K562 (cell line): ENCODE measurements at regions not wholly inside any gene's neighbourhood (a gene's known extent, or its start where the extent isn't known, plus 50 kb on each side); places are given as distances from the start of the nearest gene placed in this dataset.

Source experiments
- ATAC-seq: fragments of 200-7000 bp; cut with Tn5 transposase; 3 replicates; pipeline ENCODE4 v1.9.1; 2020; ENCODE audit warnings: moderate library complexity
- BruUV-seq: library from RNA; stranded (reverse); fragments of 400-500 nt; replicated peaks from 2 replicates; lab custom pipeline; 2021; lab: Mats Ljungman, UMichigan
- CTCF ChIA-PET: fragments of 300-600 bp; formaldehyde crosslinking; extraction: SDS; loops from one replicate; lab custom pipeline; 2021; ENCODE audit warnings: low intra/inter-chr PET ratio; lab: Yijun Ruan, JAX
- POLR2A ChIA-PET: fragments of 300-600, 350-650 bp; sonication (Branson Sonifier 250); formaldehyde crosslinking; extraction: SDS; loops from one replicate; lab custom pipeline; 2021; ENCODE audit warnings: antibody characterized with exemption, inconsistent platforms; lab: Yijun Ruan, JAX
- DNase-seq, 4 experiments: peaks; one replicate each; pipeline versions ENCODE4 v3.0.0 to v3.0.0-alpha.2; 2011 to 2018; ENCODE audit warnings: low spot score in 3 of 4, mixed read lengths in 3 of 4; ENCODE audit errors: extremely low read depth in 1 of 4
- FAIRE-seq: peaks from 2 replicates; lab custom pipeline; 2011; peaks lifted over from hg19 to GRCh38; lab: Jason Lieb, UNC
- H2AFZ ChIP-seq: 2 replicates; pipeline ENCODE4 v1.6.0; 2011; ENCODE audit warnings: low read depth, low read length, control low read depth, inconsistent platforms
- H3K27ac ChIP-seq: fragments of 200-600 bp; 3 replicates; pipeline ENCODE4 v1.8.0; 2011; ENCODE audit warnings: low read depth, mild to moderate bottlenecking, control low read depth, inconsistent platforms, low read length, moderate library complexity, mixed read lengths; ENCODE audit errors: extremely low read depth
- H3K27me3 ChIP-seq, 2 experiments: fragments of 300-600 bp in 1 of 2; 2 replicates in 1 of 2; 3 replicates in 1 of 2; pipeline versions ENCODE4 v1.6.0 to v1.8.0; 2011; ENCODE audit warnings: inconsistent platforms in 2 of 2, low read length in 2 of 2, mild to moderate bottlenecking in 1 of 2, mixed read lengths in 1 of 2, moderate library complexity in 1 of 2; ENCODE audit not compliant: control insufficient read depth in 2 of 2, insufficient read depth in 2 of 2
- H3K36me3 ChIP-seq: fragments of 300-600 bp; 3 replicates; pipeline ENCODE4 v1.8.0; 2011; ENCODE audit warnings: mild to moderate bottlenecking, low read length, inconsistent platforms; ENCODE audit not compliant: control insufficient read depth, insufficient read depth
- H3K4me1 ChIP-seq, 2 experiments: fragments of 200-600 bp in 1 of 2; replicated peaks in 1 of 2; 2 replicates in 1 of 2; 3 replicates in 1 of 2; pipeline versions ENCODE4 v1.5.1 to v1.8.0; 2011; ENCODE audit warnings: inconsistent platforms in 2 of 2, low read length in 2 of 2, mild to moderate bottlenecking in 1 of 2, mixed read lengths in 1 of 2, moderate library complexity in 1 of 2; ENCODE audit not compliant: control insufficient read depth in 2 of 2, insufficient read depth in 2 of 2
- H3K4me2 ChIP-seq: 2 replicates; pipeline ENCODE4 v1.6.1; 2011; ENCODE audit warnings: low read length, control low read depth, inconsistent platforms, mixed read lengths; ENCODE audit not compliant: insufficient read depth
- H3K4me3 ChIP-seq: fragments of 200-600 bp; sonication (generic), shearing (Covaris generic); 2 replicates; pipeline ENCODE4 v1.5.1; 2016; ENCODE audit warnings: control low read depth, inconsistent platforms
- H3K79me2 ChIP-seq: fragments of 200-600 bp; 3 replicates; pipeline ENCODE4 v1.8.0; 2011; ENCODE audit warnings: low read length, inconsistent platforms; ENCODE audit not compliant: control insufficient read depth, insufficient read depth
- H3K9ac ChIP-seq, 2 experiments: 2 replicates each; pipeline versions ENCODE4 v1.6.0 to v1.6.1; 2011; ENCODE audit warnings: low read depth in 2 of 2, low read length in 2 of 2, control low read depth in 1 of 2, inconsistent platforms in 1 of 2, mild to moderate bottlenecking in 1 of 2, mixed read lengths in 1 of 2; ENCODE audit not compliant: insufficient read depth in 1 of 2
- H3K9me1 ChIP-seq: one replicate; pipeline ENCODE4 v1.6.0; 2011; ENCODE audit warnings: inconsistent platforms, mild to moderate bottlenecking, low read length, moderate library complexity; ENCODE audit not compliant: control insufficient read depth, insufficient read depth
- H3K9me3 ChIP-seq: replicated peaks from 2 replicates; pipeline ENCODE4 v1.5.1; 2011; ENCODE audit warnings: low read depth, low read length, inconsistent platforms; ENCODE audit not compliant: control insufficient read depth, insufficient read depth
- H4K20me1 ChIP-seq: replicated peaks from 2 replicates; pipeline ENCODE4 v1.6.1; 2011; ENCODE audit warnings: low read length, inconsistent platforms, mixed read lengths; ENCODE audit not compliant: control insufficient read depth, insufficient read depth
- EHMT2 ChIP-seq: fragments of 450-650 bp; IDR thresholded peaks from 2 replicates; pipeline ENCODE4 v1.6.1; 2018; ENCODE audit warnings: antibody characterized with exemption
- LARP7 ChIP-seq: fragments of 450-650 bp; IDR thresholded peaks from 2 replicates; pipeline ENCODE4 v1.6.1; 2016
- MYBL2 ChIP-seq, 2 experiments: fragments of 450-650 bp in 1 of 2; sonication (generic) in 1 of 2; formaldehyde crosslinking in 1 of 2; IDR thresholded peaks; 2 replicates each; pipeline versions ENCODE4 v1.6.1 to v1.8.1; 2017 to 2022; ENCODE audit warnings: borderline replicate concordance in 1 of 2, inconsistent platforms in 1 of 2, low read depth in 1 of 2, mild to moderate bottlenecking in 1 of 2, missing genetic modification reagents in 1 of 2, moderate library complexity in 1 of 2
- NR3C1 ChIP-seq: sonication (generic); formaldehyde crosslinking; IDR thresholded peaks from 2 replicates; pipeline ENCODE4 v1.8.1; 2022; ENCODE audit warnings: missing genetic modification reagents
- REST ChIP-seq, 2 experiments: fragments of 450-650 bp; formaldehyde crosslinking in 1 of 2; IDR thresholded peaks; 2 replicates each; pipeline versions ENCODE4 v1.4.0 to v1.6.1; 2014 to 2020; ENCODE audit warnings: mild to moderate bottlenecking in 2 of 2, borderline replicate concordance in 1 of 2, low read depth in 1 of 2
- UBTF ChIP-seq, 2 experiments: IDR thresholded peaks; 2 replicates each; pipeline ENCODE4 v1.6.1; 2012; ENCODE audit warnings: improper control_type of control experiment in 2 of 2, low read depth in 2 of 2, low read length in 2 of 2, borderline replicate concordance in 1 of 2
- ZNF197 ChIP-seq: fragments of 200-800 bp; sonication (Bioruptor generic); IDR thresholded peaks from 2 replicates; pipeline ENCODE4 v1.6.1; 2016; ENCODE audit warnings: low read depth, missing genetic modification characterization, missing compliant biosample characterization
- ZNF384 ChIP-seq: IDR thresholded peaks from 2 replicates; pipeline ENCODE4 v1.6.1; 2012; ENCODE audit warnings: low read depth, low read length, improper control_type of control experiment
- WGBS: fragments of 100-300 bp; shearing (Covaris generic); methylation state at CpG from one replicate; pipeline ENCODE4 v1.1.6; 2016; ENCODE audit warnings: low coverage, mixed read lengths; ENCODE audit not compliant: insufficient coverage; ENCODE audit errors: missing lambda C conversion rate; 5-methylcytosine and 5-hydroxymethylcytosine counted together
- in situ Hi-C: fragments of 300-500 bp; cut with MboI; formaldehyde crosslinking; loops from 4 replicates; pipeline ENCODE4 v1.15.0; 2018; ENCODE audit warnings: inconsistent platforms, mixed read lengths
- intact Hi-C: fragments of 100-400 bp; cut with micrococcal nuclease; formaldehyde crosslinking; loops from 2 replicates; pipeline ENCODE4 v1.14.2; 2022
- TF ChIP-seq, protein P1 (sequence below): fragments of 450-650 bp; IDR thresholded peaks from 2 replicates; pipeline ENCODE4 v1.7.1; 2018; ENCODE audit warnings: mild to moderate bottlenecking, low read depth; ENCODE audit not compliant: partially characterized antibody

- H3K27ac ChIP-seq, result no peak overlapping the region
- in situ Hi-C loops (no loop called here), intact Hi-C loops (no loop called here)
- no peaks in the 10 kb centered on the region for H3K79me2 ChIP-seq
- ChIA-PET POLR2A (no interaction called here), CTCF (no interaction called here)
- no peaks in the 10 kb centered on the region for H3K9me3 ChIP-seq
- H3K4me3 ChIP-seq, result no peak overlapping the region
- H3K27me3 ChIP-seq, result no peaks in the 10 kb centered on the region
- TF ChIP-seq LARP7 (no peak), UBTF (IDR thresholded peaks at IDR 0.05; ENCODE audit: borderline replicate concordance in 1 of 2, low read depth in 2 of 2, low read length in 2 of 2) (no peak), MYBL2 (IDR thresholded peaks at IDR 0.05; ENCODE audit: low read depth) (no peak), MYBL2 (CRISPR knock-in tag; IDR thresholded peaks at IDR 0.05; ENCODE audit: borderline replicate concordance) (no peak), ZNF197 (CRISPR knock-in tag) (no peak), ZNF384 (no peak), EHMT2 (no peak), NR3C1 (no peak), REST (IDR thresholded peaks at IDR 0.05; ENCODE audit: borderline replicate concordance) (no peak), REST (CRISPR knock-in tag; IDR thresholded peaks at IDR 0.05; ENCODE audit: low read depth) (no peak)
- TF ChIP-seq, protein P1, sequence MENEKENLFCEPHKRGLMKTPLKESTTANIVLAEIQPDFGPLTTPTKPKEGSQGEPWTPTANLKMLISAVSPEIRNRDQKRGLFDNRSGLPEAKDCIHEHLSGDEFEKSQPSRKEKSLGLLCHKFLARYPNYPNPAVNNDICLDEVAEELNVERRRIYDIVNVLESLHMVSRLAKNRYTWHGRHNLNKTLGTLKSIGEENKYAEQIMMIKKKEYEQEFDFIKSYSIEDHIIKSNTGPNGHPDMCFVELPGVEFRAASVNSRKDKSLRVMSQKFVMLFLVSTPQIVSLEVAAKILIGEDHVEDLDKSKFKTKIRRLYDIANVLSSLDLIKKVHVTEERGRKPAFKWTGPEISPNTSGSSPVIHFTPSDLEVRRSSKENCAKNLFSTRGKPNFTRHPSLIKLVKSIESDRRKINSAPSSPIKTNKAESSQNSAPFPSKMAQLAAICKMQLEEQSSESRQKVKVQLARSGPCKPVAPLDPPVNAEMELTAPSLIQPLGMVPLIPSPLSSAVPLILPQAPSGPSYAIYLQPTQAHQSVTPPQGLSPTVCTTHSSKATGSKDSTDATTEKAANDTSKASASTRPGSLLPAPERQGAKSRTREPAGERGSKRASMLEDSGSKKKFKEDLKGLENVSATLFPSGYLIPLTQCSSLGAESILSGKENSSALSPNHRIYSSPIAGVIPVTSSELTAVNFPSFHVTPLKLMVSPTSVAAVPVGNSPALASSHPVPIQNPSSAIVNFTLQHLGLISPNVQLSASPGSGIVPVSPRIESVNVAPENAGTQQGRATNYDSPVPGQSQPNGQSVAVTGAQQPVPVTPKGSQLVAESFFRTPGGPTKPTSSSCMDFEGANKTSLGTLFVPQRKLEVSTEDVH, result no peak
- no peaks in the 10 kb centered on the region for H3K36me3 ChIP-seq
- no TSS peak for BruUV-seq
- 58% methylated on average over 2 of the region's 2 CpGs for WGBS
- no peaks in the 10 kb centered on the region for H4K20me1 ChIP-seq
- H2AFZ ChIP-seq, result no peak overlapping the region
- H3K9ac ChIP-seq, result no peak overlapping the region
- no peaks in the 10 kb centered on the region for H3K9me1 ChIP-seq
- DNase-seq (no peak), FAIRE-seq (no peak), ATAC-seq (no peak)
- H3K4me2 ChIP-seq, result no peak overlapping the region
- H3K4me1 ChIP-seq, result no peaks in the 10 kb centered on the region
Observed at GRCh38 chr5:105207066-105207465, 1644.5 kb upstream of the NUDT12 start.
